KOPT-K1 (cell line): ENCODE measurements at regions not wholly inside any gene's neighbourhood (a gene's known extent, or its start where the extent isn't known, plus 50 kb on each side); places are given as distances from the start of the nearest gene placed in this dataset.

Source experiments
- H3K27ac ChIP-seq: fragments of 200-600 bp; sonication (generic); 2 replicates; pipeline ENCODE4 v1.5.1; 2016; ENCODE audit warnings: antibody characterized with exemption, mild to moderate bottlenecking, low read depth, low read length; ENCODE audit not compliant: poor library complexity, severe bottlenecking
- H3K36me3 ChIP-seq: fragments of 200-600 bp; sonication (generic); 2 replicates; pipeline ENCODE4 v1.5.1; 2017; ENCODE audit warnings: antibody characterized with exemption, mild to moderate bottlenecking, low read length, moderate library complexity; ENCODE audit not compliant: insufficient read depth
- H3K9me3 ChIP-seq: fragments of 200-600 bp; sonication (generic); 2 replicates; pipeline ENCODE4 v1.5.1; 2017; ENCODE audit warnings: antibody characterized with exemption, low read length, mild to moderate bottlenecking; ENCODE audit not compliant: insufficient read depth, poor library complexity, severe bottlenecking

- H3K27ac ChIP-seq: no peak overlapping the region
- no peaks in the 10 kb centered on the region for H3K36me3 ChIP-seq
These were observed 110.0 kb upstream of the ARHGAP5 start for GRCh38 chr14:31966896-31967668.

GRCh38 chr14:31967669-31967975 lies 109.5 kb upstream of the ARHGAP5 start:
- Histone ChIP-seq H3K36me3 (no peaks in the 10 kb centered on the region), H3K27ac (no peak overlapping the region), H3K9me3 (peaks cover 10% of the 10 kb centered on the region)

More at GRCh38 chr14:31966896-31967668, 110.0 kb upstream of the ARHGAP5 start:
- peaks cover 10% of the 10 kb centered on the region for H3K9me3 ChIP-seq

- peaks cover 11% of the 10 kb centered on the region for H3K9me3 ChIP-seq
- no peak overlapping the region for H3K27ac ChIP-seq
- H3K36me3 ChIP-seq: no peaks in the 10 kb centered on the region
These were observed 108.8 kb upstream of the ARHGAP5 start for GRCh38 chr14:31968107-31968810.

GRCh38 chr14:31968956-31969698 lies 108.0 kb upstream of the ARHGAP5 start:
- H3K36me3 ChIP-seq: no peaks in the 10 kb centered on the region
- no peak overlapping the region for H3K27ac ChIP-seq
- peaks cover 20% of the 10 kb centered on the region for H3K9me3 ChIP-seq

GRCh38 chr14:31969699-31970240 lies 107.3 kb upstream of the ARHGAP5 start:
- Histone ChIP-seq H3K9me3 (peaks cover 26% of the 10 kb centered on the region), H3K27ac (no peak overlapping the region), H3K36me3 (no peaks in the 10 kb centered on the region)

GRCh38 chr14:31970744-31971143 lies 106.4 kb upstream of the ARHGAP5 start:
- peaks cover 30% of the 10 kb centered on the region for H3K9me3 ChIP-seq
- no peak overlapping the region for H3K27ac ChIP-seq
- no peaks in the 10 kb centered on the region for H3K36me3 ChIP-seq

GRCh38 chr14:31971612-31972011 lies 105.5 kb upstream of the ARHGAP5 start:
- Histone ChIP-seq H3K27ac (no peak overlapping the region), H3K36me3 (no peaks in the 10 kb centered on the region), H3K9me3 (peaks cover 30% of the 10 kb centered on the region)

- no peak overlapping the region for H3K27ac ChIP-seq
- peaks cover 20% of the 10 kb centered on the region for H3K9me3 ChIP-seq
- no peaks in the 10 kb centered on the region for H3K36me3 ChIP-seq
These were observed 100.0 kb upstream of the ARHGAP5 start for GRCh38 chr14:31977001-31977556.

- Histone ChIP-seq H3K27ac (no peak overlapping the region), H3K9me3 (peaks cover 18% of the 10 kb centered on the region), H3K36me3 (no peaks in the 10 kb centered on the region)
These were observed 98.7 kb upstream of the ARHGAP5 start for GRCh38 chr14:31978423-31978822.

GRCh38 chr14:31982642-31983041 lies 94.5 kb upstream of the ARHGAP5 start:
- no peaks in the 10 kb centered on the region for H3K36me3 ChIP-seq
- H3K27ac ChIP-seq: no peak overlapping the region
- peaks cover 6% of the 10 kb centered on the region for H3K9me3 ChIP-seq

- Histone ChIP-seq H3K9me3 (peaks cover 6% of the 10 kb centered on the region), H3K27ac (no peak overlapping the region)
These were observed 90.7 kb upstream of the ARHGAP5 start for GRCh38 chr14:31986405-31986804.

GRCh38 chr14:31987721-31988120 lies 89.4 kb upstream of the ARHGAP5 start:
- H3K9me3 ChIP-seq: peaks cover 6% of the 10 kb centered on the region
- no peaks in the 10 kb centered on the region for H3K36me3 ChIP-seq
- no peak overlapping the region for H3K27ac ChIP-seq

More at GRCh38 chr14:31986405-31986804, 90.7 kb upstream of the ARHGAP5 start:
- no peaks in the 10 kb centered on the region for H3K36me3 ChIP-seq

GRCh38 chr14:31988244-31988643 lies 88.9 kb upstream of the ARHGAP5 start:
- Histone ChIP-seq H3K36me3 (no peaks in the 10 kb centered on the region), H3K9me3 (peaks cover 6% of the 10 kb centered on the region), H3K27ac (no peak overlapping the region)

- H3K27ac ChIP-seq: no peak overlapping the region
- H3K9me3 ChIP-seq: peaks cover 6% of the 10 kb centered on the region
- H3K36me3 ChIP-seq: no peaks in the 10 kb centered on the region
These were observed 86.8 kb upstream of the ARHGAP5 start for GRCh38 chr14:31990183-31990857.
